GM19452 (cell line): ENCODE measurements at regions not wholly inside any gene's neighbourhood (a gene's known extent, or its start where the extent isn't known, plus 50 kb on each side); places are given as distances from the start of the nearest gene placed in this dataset.
"Not testable (repeated sequence)": the region's sequence is repeated elsewhere in the genome, so short reads cannot be mapped to it uniquely, and the experiment has no call there.

Source experiments
- ATAC-seq: cut with Tn5 transposase; IDR thresholded peaks from one replicate; pipeline ENCODE4 v1.9.1; 2021; ENCODE audit not compliant: unreplicated experiment

DNA sequence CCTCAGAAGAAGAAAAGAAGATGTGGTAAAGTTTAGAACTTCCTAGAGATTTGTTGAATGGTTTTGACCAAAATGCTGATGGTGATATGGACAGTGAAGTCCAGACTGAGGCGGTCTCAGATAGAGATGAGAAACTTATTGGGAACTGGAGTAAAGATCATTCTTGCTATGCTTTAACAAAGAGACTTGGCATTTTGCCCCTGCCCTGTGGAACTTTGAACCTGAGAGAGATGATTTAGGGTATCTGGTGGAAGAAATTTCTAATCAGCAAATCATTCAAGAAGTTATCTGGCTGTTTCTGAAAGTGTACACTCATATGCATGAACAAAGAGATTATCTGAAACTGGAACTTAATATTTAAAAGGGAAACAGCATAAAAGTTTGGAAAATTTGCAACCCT lies 505.2 kb downstream of the NSUN3 start:
- no peak for ATAC-seq

DNA sequence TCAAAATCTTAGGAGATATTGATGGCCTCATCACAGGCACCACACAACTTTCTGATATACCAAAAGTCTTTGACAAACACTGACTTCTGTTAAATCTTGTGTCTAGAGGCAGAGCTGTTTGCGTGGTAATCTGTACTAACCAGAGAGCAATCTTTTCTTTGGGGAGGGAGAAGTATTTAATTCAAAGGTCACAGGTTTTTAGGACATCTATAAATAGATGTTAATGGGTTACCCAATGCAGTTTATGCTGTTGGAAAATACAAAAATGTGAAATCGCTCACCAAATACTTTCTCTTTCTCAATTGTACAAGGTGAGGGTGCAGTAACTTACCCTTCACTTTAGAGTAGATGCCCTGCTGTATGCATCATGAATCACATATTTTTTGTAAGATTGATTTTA lies 510.5 kb downstream of the NSUN3 start:
- ATAC-seq, result no peak

DNA sequence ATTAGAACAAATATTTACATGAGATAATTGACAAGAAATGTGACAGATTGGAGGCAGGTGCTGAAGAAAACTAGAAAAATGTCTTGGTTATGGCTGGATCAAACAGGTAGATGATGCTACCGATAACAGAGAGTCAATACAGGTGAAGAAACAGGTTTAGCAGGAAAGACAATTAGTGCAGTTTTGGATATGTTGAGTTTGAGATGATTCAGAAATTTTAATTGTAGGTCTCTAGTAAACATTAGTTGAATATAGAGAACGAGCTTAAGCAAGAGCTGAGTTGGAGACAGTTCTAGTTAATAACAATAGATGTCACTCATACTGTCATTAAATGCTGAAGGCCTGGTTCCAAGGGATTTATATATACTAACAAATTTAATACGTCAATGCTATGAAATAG lies 524.4 kb downstream of the NSUN3 start:
- ATAC-seq, result no peak

DNA sequence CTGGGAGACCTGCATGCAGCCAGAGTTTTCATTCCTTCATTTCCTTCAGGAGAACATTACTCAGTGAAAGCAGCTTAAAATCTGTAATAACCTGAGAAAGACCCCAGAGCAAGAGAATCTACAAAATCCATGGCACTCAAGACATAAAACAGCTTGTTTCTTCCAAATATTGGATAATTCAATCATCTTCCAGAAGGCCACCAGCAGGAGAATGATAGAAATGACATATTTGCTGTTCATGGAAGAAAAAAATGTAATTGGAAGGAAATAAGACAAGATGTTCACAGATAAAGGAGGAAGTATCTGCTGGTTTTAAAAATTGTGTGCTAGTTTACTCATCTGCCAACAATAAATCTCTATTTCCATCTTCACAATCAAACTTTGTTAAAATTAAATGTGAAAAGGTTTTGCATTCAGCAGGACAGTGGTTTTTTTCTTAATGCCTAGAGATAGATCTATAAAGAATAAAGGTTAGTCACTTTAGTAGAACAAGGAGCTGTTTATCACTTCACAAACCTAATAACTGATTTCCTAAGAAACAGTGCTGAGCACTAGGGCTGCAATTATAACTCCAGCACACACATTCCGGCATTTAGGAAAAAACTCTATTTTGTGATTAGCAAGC lies 530.8 kb downstream of the NSUN3 start:
- no peak for ATAC-seq

DNA sequence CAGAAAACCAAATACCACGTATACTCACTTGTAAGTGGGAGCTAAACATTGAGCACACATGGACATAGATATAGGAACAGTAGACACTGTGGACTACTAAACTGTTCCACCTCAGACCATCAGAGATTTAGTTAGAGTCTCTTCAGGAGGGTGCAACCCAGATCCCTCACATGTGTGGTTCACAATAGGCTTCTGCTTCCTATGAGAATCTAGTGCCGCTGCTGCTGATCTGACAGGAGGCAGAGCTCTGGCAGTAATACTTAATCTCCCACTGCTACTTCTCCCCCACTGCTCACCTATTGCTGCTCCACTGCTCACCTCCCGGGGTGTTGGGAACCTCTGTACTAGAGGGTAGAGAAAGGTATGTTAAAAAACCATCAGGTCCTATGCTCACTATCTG lies 533.3 kb downstream of the NSUN3 start:
- no peak for ATAC-seq

DNA sequence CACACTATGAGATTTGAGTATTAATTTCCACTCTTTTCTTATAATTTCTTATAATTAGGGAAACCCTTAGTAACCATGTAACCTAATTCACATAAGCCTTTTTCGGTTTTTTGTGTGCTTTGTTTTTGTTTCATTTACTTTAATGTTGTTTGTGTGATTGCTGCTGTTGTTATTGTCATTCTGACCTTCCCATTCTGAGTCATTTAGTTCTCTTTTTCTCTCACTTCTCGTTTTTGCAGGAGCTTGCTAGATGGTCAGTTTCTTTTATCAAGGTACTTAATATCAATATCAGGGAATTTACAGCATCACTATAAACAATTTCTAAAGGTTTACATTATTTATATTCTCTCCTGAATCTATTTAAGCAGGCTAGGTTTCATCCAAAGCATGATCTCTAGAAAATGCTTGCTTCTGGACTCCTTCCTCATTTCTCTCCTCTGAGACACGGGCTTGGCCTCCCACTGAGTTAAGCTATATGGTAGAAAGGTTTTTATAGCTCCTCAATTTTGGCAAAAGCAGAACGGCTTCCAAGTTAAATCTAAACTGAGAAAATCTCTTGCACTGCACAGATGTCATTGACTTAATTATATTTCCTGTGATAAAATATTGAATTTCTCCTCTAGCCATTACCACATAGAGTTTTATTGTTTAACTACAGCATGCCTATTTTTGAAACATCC lies 534.2 kb downstream of the NSUN3 start:
- ATAC-seq, result no peak

DNA sequence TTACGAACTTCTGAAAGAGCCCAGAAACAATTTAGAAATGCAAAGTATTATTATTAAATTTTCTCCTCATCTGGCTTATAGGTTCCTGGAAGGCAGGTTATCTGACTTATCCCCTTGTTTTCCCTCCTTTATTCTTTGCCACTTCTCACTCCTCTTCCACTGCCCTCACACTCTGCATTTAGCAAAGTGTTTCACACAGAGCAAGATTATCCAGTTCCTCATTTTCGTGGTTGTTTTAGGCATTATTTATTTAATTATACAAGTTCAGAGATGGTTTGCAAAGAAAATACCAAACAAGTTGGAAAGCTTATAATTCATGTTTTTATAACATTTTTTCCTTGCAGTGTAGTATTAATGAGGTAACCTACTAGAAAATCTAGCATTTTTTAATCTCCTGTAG lies 544.9 kb downstream of the NSUN3 start:
- ATAC-seq, result no peak

DNA sequence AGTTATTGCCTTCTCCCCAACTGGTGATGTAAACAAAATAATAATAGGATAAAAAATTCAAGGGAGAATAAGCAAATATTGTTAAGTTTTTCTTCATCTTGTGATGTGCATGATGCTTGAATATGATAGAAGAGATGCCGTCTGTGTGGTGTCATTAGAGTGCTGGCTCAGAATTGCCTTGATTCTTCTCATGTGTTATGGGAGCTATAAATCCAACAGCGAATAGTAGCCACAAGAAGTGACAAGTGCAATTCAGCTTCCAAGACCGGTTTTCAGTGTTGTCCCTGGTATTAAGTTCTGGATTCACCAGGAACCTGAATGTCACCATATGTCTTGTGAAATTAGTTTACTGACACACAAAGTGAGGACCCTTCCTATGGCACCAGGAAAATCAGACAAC lies 547.0 kb downstream of the NSUN3 start:
- no peak for ATAC-seq

DNA sequence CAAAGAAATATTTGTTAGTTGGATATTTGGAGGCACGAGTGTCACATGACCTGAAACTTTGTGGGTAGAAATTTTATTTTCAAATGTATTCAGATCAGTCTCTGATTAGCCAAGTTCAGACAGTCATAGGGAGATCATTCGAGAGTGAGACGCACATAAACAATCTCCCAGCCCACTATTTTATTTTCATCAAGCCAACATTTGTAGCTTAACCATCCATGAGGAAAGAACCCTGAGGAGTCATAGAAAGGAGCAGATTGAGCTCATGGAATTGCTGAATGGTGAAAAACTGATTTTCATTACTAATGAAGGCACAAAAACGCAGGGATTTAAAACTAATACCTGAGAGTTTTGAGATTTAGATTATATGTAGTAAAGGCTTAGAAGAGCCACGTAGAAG lies 548.7 kb downstream of the NSUN3 start:
- no peak for ATAC-seq

DNA sequence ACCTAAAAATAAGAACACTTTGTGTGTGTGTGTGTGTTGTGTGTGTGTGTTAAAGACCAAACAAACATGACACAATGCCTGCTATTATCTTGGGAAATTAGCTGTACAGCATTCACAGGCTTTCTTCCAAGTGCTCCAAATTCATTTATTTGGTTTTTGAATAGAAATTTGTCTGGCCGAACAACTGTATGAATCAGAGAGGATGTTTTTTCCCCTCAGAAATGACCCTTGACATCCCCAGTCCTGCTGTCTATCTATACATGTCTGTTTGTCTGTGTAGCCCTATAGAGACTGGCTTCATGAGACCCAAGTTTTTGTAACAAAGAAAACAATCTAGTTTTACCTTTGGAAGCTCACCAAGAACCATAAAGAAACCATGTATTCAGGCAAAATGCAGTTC lies 549.8 kb downstream of the NSUN3 start:
- ATAC-seq, result no peak

DNA sequence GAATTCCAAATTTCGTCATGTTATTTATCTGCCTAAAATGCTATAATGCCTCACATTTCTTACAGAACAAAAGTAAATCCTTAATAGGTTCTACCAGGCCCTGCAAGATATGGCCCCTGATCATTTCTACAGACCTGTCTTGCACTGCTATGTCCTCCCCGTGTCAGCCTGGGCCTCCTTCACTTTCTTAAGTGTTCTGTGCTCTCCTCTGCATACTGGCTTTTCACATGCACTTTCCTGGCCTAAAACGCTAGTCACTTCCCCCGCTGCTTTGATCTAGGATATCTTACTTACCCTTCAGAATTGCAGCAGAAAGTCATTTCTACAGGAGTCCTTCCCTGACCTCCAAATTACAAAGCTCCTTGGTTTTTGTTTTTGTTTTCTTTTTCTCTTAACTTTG lies 551.3 kb downstream of the NSUN3 start:
- ATAC-seq, result no peak

DNA sequence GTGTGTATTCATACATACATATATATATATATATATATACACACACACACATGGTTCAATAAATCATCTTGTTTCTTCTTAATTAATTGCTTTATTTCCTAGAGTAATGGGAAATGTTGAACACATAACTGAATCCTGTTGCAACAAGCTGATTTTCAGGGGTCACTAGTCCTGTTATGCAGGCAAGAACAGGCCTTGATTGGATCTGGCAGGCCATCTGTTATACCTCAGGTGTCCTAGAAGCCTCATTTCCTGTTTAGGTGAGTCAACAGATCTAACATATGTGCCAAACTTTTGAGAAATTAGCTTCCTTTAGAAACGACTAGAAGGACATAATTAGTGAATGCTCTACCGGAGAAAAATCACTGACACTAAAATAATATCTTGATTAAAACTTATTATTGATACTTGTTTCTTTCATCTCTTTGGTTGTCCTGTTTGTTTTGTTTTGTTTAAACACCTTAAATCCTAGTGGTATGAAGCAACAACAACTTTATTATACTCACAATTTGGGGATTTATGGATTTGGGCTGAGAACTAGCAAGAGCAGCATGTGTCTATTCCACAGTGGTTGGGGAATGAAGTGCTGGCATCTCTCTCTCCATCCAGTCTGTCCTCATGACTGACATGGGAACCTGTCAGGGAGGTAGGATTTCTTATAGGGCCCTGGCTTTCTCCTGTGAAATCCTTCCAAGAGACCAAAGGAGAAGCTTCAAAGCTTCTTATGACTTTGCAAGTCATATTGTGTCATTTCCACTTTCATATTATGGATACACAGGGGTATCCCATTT lies 552.6 kb downstream of the NSUN3 start:
- ATAC-seq, result no peak

DNA sequence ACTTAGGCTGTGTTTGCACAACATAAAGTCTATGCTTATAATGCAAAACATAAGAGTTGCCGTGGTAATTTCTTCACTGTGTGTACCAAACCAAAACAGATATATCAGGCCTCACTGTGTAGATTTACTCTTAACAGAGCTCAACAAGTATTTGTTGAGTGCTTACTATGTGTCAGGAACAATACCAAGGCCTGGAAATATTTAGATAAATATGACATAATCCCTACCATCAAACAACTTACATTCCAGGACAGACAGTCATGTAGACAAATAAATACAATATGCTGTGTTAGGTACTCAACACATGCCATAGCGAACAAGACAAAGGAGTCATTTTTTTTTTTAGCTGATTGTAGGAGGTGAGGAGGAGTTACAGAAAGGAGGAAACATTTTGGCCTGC lies 554.0 kb downstream of the NSUN3 start:
- no peak for ATAC-seq

DNA sequence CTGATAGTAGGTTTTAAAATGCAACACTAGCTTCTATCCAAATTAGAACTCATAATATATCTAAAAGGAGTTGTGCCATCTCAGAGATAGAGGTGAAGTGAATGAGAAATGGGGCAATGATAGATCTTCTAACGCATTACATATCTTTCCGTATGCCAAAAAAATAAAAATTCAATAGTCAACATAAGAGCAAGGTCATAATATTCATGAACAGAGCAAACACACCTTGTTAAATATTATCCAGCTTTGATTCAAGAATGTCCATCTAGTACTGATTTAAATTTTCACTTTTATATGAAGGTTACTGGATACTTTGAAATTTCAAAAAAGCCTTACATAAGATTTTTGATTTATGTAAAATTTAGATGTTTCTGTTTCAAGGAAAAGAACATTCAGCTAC lies 554.5 kb downstream of the NSUN3 start:
- no peak for ATAC-seq

DNA sequence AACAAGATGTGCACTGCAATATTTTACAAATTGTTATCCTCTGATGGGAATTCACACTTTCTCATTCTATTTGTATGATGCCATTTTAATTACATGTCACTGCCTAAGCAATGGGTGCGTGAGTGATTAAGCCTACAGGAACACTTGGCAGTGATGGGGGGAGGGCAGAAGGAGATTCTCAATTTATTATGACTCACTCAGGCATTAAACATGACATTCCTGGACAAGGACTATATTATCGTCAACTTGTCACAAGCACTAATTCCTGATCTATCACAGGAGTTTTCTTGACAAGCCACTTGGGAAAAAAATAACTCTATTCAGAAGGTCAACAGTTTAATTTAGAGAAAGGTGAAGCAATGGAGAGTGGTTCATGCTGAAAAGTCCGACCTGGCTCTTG lies 556.8 kb downstream of the NSUN3 start:
- ATAC-seq, result no peak

DNA sequence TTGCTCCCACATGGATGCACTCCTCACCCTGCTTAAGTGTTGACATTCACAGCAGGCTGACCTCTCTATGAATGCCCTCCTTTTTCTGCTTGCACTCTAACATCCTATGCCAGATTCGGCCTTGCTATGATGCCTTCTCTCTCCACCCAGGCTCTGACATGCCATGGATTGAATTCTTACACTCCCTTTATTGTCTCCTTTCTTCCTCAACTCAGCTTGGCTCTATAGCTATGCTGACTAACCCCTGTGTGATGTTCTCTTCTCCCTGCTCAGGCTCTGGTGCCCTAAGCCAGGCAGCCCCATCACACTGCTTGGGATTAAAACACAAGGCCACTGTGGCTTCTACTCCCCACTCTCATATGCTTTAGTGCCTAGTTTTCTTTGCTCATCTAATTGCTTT lies 563.7 kb downstream of the NSUN3 start:
- no peak for ATAC-seq

DNA sequence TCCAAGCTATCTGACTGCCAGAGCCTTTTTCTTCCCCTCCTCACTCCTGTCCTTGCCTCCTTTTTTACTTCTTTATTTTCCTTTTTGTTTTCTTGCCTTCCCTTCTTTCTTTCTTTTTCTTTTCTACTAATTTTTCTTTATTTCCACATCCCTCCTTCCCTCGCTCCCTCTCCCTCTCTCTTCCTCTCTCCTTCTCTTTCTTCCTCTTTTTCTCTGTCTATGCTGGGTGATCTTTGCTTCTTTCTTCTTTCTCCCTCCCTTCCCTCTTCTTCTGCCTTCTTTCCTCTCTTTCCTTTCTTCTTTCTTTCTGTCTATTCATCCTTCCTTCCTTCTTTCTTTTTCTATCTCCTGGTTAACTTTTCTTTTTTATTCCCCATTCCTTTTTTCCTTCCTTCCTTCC lies 564.8 kb downstream of the NSUN3 start:
- ATAC-seq, result no peak

DNA sequence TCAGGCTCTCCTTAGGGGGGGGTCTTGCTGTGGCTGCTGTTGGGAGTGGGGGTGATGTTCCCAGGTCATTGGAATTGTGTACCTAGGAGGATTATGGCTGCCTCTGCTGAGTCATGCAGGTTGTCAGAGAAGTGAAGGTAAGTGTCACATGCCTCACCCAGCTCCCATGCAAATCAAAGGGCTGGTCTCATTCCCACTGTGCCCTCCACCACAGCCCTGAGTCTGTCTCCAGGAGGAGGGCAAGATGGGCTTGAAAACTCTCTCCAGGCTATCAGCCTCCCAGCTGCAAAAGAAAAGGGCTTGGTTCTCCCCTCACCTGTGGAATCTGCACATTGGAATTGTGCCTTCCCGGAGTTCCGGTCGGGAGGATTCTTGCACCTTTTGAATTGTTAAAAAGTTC lies 580.5 kb downstream of the NSUN3 start:
- ATAC-seq, result no peak

DNA sequence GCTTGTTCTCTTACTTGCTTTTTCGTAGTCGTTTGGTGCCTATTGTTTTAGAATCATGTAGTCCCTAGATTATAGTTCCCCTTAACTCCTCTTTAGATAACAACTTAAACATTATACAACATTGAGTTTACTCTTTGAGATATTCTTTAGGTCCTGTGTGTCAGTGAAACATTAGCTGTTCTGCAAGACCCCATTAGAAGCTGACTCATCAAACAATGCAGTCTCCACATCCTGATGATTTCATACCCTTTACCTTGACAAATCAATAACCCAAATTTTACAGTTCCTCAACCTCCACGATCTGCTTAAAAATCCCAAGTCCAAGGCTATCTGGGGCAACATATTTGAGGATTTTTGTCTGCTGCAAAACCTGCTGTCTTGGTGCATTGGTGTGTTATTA lies 582.9 kb downstream of the NSUN3 start:
- no peak for ATAC-seq

DNA sequence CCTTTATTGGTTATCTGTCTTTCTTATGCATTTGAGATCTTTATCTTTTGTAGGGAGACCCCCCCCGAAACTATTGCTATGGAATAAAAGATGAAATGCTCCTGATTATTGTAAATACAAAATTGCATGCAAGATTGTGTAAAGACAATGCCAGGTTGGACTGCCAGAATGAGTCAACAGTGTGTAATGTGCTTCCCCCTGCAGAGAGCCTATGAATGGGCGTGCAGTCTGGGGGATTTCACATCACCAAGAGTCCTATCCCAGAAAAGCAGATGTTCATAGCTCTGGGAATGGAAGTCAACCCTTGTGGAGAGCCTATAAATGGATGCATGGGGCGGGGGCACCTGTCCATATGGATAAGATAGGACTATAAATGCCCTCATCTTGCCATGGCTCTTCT lies 584.3 kb downstream of the NSUN3 start:
- ATAC-seq, result no peak

DNA sequence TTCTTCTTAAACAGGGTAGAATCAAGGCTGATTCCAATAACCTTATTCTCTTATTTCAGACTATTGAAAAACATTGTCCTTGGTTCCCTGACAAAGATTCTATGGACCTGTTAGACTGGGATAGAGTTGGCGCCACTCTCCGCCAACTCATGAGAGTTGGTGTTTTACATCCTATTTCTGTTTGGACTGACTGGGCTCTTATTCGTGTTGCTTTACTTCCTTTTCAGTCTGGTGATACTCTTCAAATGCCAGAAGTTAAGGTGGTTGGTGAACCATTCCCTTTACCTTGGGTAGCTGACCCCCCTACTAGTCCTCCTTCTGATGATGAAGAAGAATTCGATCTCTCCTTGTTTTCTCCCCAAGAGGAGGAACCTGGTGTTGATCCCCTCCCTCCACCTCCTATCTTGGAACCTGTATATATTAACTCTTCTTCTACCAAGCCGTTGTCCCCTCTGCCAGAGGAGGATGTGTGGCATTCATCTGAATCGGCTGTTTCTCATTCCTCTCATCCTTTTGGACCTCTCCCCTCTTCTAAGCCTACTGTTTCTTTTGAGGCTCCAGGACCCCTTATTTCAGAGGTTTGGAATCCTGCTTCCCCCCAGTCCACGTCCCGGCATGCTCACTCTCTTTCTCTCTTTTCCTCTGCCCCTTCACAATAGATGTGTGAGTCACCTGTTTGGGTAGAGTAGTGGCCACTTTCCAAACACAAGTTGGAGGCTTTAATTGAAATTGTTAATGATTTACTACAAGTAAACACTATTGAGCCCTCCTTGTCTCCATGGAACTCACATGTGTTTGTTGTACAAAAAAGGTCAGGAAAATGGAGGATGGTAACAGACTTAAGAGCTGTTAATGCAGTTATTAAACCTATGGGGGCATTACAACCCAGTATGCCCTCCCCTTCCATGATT lies 585.7 kb downstream of the NSUN3 start:
- ATAC-seq, result not testable (repeated sequence)
